ENCODE measurements at regions not wholly inside any gene's neighbourhood (a gene's known extent, or its start where the extent isn't known, plus 50 kb on each side); places are given as distances from the start of the nearest gene placed in this dataset.

DNA sequence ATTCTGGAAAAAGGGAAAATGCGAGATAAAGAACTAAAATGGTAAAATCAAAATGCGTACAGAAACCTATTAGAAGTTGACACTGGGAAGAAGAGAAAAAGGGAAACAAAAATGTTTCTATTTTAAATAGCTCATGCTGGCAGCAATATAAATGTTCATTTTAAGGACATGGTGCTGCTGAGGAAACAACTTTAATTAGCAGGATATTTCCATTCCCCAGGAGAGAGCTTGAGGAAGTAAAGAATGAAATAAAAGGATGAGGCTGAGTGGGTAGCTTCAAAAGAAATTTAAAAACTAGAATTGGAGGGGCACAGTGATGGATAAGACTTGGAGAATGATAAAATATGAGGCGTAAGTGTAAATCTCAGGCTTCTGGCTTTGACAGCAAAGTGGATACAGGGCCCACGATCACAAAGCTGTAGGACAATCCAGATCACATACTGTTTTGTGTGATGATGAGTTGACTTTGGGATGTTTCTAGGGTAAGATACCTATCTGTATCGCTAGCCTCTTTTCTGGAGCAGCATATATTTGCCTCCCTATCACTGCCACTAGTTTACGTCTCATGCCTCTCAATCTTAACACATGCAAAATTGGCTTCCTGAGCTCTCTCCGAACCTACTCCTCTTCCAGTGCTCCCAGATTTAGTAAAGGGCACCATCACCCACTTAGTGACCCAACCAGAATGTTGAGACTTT is 571.3 kb upstream of the MIR17HG start:
- H3K4me1 ChIP-seq (ENCODE audit: control insufficient read depth in 2 of 2, insufficient read depth in 2 of 2, low read length in 1 of 2), result no peaks in the 10 kb centered on the region
- H3K27me3 ChIP-seq (ENCODE audit: control insufficient read depth in 1 of 2, insufficient read depth in 2 of 2, low read length in 2 of 2), result no peaks in the 10 kb centered on the region
- no peaks in the 10 kb centered on the region for H3K36me3 ChIP-seq (ENCODE audit: control insufficient read depth in 2 of 2, insufficient read depth in 2 of 2, low read length in 1 of 2)
- no peak overlapping the region for H3K4me3 ChIP-seq (ENCODE audit: low read depth in 1 of 2, low read length in 2 of 2)
- 89% methylated on average over 7 of the region's 7 CpGs for WGBS, 2 donors
- no peaks in the 10 kb centered on the region for H3K9me3 ChIP-seq (ENCODE audit: control insufficient read depth in 2 of 2, insufficient read depth in 1 of 2, low read depth in 1 of 2, low read length in 1 of 2)
- H3K27ac ChIP-seq (ENCODE audit: low read depth in 2 of 2, low read length in 1 of 2), result no peak overlapping the region

DNA sequence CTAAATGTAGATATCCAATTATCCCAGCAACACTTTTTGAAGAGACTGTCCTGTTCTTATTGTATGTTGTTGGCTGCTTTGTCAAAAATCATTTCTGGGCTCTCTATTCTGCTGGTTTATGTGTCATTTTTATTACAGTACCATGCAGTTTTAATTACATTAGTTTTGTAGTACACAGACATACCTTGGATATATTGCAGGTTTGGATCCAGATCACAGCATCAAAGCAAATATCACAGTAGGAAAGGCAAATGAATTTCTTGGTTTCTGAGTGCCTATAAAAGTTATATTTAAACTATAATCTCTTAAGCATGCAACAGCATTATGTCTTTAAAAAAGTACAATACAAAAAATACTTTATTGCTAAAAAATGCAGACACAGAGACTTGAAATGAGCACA is 564.2 kb upstream of the MIR17HG start:
- H3K9me3 ChIP-seq (ENCODE audit: control insufficient read depth in 2 of 2, insufficient read depth in 1 of 2, low read depth in 1 of 2, low read length in 1 of 2), result no peaks in the 10 kb centered on the region
- no peaks in the 10 kb centered on the region for H3K36me3 ChIP-seq (ENCODE audit: control insufficient read depth in 2 of 2, insufficient read depth in 2 of 2, low read length in 1 of 2)
- no peaks in the 10 kb centered on the region for H3K4me1 ChIP-seq (ENCODE audit: control insufficient read depth in 2 of 2, insufficient read depth in 2 of 2, low read length in 1 of 2)
- no peak overlapping the region for H3K27ac ChIP-seq (ENCODE audit: low read depth in 2 of 2, low read length in 1 of 2)
- no peaks in the 10 kb centered on the region for H3K27me3 ChIP-seq (ENCODE audit: control insufficient read depth in 1 of 2, insufficient read depth in 2 of 2, low read length in 2 of 2)
- H3K4me3 ChIP-seq (ENCODE audit: low read depth in 1 of 2, low read length in 2 of 2), result no peak overlapping the region

DNA sequence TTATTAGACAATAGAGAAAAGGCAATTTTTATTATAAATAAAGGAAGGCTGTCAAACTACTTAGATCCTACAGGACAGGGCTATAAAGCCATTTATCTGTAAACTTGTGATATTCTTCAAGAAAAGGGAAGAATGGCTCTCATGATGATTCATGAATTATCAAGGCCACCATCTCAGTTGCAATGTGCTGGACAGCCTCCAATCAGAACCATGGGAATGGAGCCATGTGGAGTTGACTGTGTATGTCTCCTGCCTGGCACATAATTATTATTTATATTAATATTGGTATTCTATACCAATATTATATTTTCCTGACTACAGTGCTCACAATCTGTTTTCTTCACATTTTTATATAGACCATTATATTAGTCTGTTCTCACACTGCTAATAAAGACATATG is 560.5 kb upstream of the MIR17HG start:
- Histone ChIP-seq H3K36me3 (ENCODE audit: control insufficient read depth in 2 of 2, insufficient read depth in 2 of 2, low read length in 1 of 2) (no peaks in the 10 kb centered on the region), H3K4me1 (ENCODE audit: control insufficient read depth in 2 of 2, insufficient read depth in 2 of 2, low read length in 1 of 2) (no peaks in the 10 kb centered on the region), H3K4me3 (ENCODE audit: low read depth in 1 of 2, low read length in 2 of 2) (no peak overlapping the region), H3K9me3 (ENCODE audit: control insufficient read depth in 2 of 2, insufficient read depth in 1 of 2, low read depth in 1 of 2, low read length in 1 of 2) (no peaks in the 10 kb centered on the region), H3K27me3 (ENCODE audit: control insufficient read depth in 1 of 2, insufficient read depth in 2 of 2, low read length in 2 of 2) (no peaks in the 10 kb centered on the region), H3K27ac (ENCODE audit: low read depth in 2 of 2, low read length in 1 of 2) (no peak overlapping the region)

DNA sequence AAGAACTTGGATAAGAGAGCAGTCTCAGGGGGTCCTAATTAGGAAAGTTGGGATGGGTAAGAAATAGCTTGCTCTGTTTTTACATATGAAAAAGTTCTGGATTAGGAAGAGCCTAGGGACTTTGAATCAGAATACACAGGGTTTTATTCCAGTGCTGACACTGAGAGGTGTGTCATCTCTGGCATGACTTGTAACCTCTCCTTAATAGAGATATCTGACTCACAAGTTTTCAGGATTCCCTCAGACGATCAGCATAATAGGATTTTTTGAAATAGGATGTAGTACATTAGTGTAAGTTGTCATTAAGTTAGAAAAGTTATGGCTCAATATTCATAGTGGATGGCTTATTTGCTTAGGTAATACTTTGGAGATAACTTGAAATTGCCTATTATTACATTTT is 555.2 kb upstream of the MIR17HG start:
- Histone ChIP-seq H3K9me3 (ENCODE audit: control insufficient read depth in 2 of 2, insufficient read depth in 1 of 2, low read depth in 1 of 2, low read length in 1 of 2) (no peaks in the 10 kb centered on the region), H3K4me3 (ENCODE audit: low read depth in 1 of 2, low read length in 2 of 2) (no peak overlapping the region), H3K27ac (ENCODE audit: low read depth in 2 of 2, low read length in 1 of 2) (no peak overlapping the region), H3K36me3 (ENCODE audit: control insufficient read depth in 2 of 2, insufficient read depth in 2 of 2, low read length in 1 of 2) (no peaks in the 10 kb centered on the region), H3K27me3 (ENCODE audit: control insufficient read depth in 1 of 2, insufficient read depth in 2 of 2, low read length in 2 of 2) (no peaks in the 10 kb centered on the region), H3K4me1 (ENCODE audit: control insufficient read depth in 2 of 2, insufficient read depth in 2 of 2, low read length in 1 of 2) (no peaks in the 10 kb centered on the region)
- 46 to 69% methylated on average over 1 of the region's 1 CpG for WGBS, 2 donors

DNA sequence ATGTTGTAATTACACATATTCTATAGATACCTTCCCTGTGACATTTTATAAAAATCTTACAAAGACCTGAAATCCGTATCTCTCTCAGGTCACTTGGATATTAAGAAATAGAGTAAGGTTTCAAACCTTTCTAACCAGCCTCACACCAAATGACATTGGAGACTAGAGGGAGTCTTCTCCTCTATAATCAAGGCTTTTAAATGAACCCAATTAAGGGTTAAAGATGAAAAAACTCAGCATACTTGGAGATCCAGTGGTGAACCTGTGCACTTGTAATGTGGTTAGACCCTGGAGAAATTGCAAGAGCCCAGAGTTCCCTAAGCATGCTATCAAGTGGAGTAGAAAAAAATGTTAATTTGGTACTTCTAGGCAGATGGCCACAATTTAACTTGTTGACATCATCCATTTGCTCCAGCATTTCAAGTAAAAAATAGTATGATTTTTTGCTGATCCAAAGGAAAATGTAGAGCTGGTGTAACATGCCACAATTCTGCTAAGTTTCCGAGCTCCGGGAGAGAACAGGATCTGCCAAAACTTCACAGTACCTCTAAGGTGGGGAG is 554.1 kb upstream of the MIR17HG start:
- H3K9me3 ChIP-seq (ENCODE audit: control insufficient read depth in 2 of 2, insufficient read depth in 1 of 2, low read depth in 1 of 2, low read length in 1 of 2), result no peaks in the 10 kb centered on the region
- no peaks in the 10 kb centered on the region for H3K36me3 ChIP-seq (ENCODE audit: control insufficient read depth in 2 of 2, insufficient read depth in 2 of 2, low read length in 1 of 2)
- H3K4me3 ChIP-seq (ENCODE audit: low read depth in 1 of 2, low read length in 2 of 2), result no peak overlapping the region
- no peak overlapping the region for H3K27ac ChIP-seq (ENCODE audit: low read depth in 2 of 2, low read length in 1 of 2)
- no peaks in the 10 kb centered on the region for H3K4me1 ChIP-seq (ENCODE audit: control insufficient read depth in 2 of 2, insufficient read depth in 2 of 2, low read length in 1 of 2)
- 80% methylated on average over 3 of the region's 3 CpGs for WGBS, 2 donors
- no peaks in the 10 kb centered on the region for H3K27me3 ChIP-seq (ENCODE audit: control insufficient read depth in 1 of 2, insufficient read depth in 2 of 2, low read length in 2 of 2)

DNA sequence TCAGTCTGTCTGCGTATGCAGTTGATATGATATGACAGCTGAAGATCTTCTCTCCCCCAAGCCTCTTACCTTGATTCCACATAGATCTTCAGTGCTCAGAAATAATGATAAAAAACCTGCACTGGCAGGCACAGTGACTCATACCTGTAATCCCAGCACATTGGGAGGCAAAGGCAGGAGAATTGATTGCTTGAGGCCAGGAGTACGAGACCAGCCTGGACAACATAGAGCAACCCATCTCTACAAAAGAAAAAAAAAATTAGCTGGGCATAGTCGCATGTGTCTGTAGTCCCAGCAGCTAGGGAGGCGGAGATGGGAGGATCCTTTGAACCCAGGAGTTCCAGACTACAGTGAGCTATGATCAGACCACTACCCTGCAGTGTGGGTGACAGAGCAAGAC is 551.0 kb upstream of the MIR17HG start:
- 65 to 76% methylated on average over 4 of the region's 4 CpGs for WGBS, 2 donors
- H3K4me1 ChIP-seq (ENCODE audit: control insufficient read depth in 2 of 2, insufficient read depth in 2 of 2, low read length in 1 of 2), result no peaks in the 10 kb centered on the region
- no peak overlapping the region for H3K4me3 ChIP-seq (ENCODE audit: low read depth in 1 of 2, low read length in 2 of 2)

DNA sequence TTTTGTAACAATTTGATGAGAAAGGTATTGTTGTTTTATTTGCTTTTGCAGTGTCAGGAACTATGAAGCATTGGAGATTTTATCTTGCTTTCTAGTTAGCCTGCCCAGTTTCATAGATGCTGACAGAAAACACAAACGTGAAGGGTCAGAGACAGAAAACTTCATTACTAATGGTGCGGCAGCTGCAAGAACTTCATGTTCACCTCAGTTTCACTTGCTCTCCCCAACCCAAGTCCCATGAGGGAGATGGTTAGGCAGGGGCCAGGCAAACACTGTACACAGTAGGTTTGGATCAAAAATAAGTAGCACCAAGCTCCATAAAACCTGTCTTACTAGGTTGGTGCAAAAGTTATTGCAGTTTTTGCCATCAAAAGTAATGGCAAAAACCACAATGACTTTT is 550.2 kb upstream of the MIR17HG start:
- Histone ChIP-seq H3K9me3 (ENCODE audit: control insufficient read depth in 2 of 2, insufficient read depth in 1 of 2, low read depth in 1 of 2, low read length in 1 of 2) (no peaks in the 10 kb centered on the region), H3K27me3 (ENCODE audit: control insufficient read depth in 1 of 2, insufficient read depth in 2 of 2, low read length in 2 of 2) (no peaks in the 10 kb centered on the region), H3K4me1 (ENCODE audit: control insufficient read depth in 2 of 2, insufficient read depth in 2 of 2, low read length in 1 of 2) (no peaks in the 10 kb centered on the region), H3K4me3 (ENCODE audit: low read depth in 1 of 2, low read length in 2 of 2) (no peak overlapping the region), H3K27ac (ENCODE audit: low read depth in 2 of 2, low read length in 1 of 2) (no peak overlapping the region), H3K36me3 (ENCODE audit: control insufficient read depth in 2 of 2, insufficient read depth in 2 of 2, low read length in 1 of 2) (no peaks in the 10 kb centered on the region)
- WGBS, 2 donors, result 80 to 84% methylated on average over 2 of the region's 2 CpGs

More for the DNA sequence above, 551.0 kb upstream of the MIR17HG start:
- Histone ChIP-seq H3K9me3 (ENCODE audit: control insufficient read depth in 2 of 2, insufficient read depth in 1 of 2, low read depth in 1 of 2, low read length in 1 of 2) (no peaks in the 10 kb centered on the region), H3K36me3 (ENCODE audit: control insufficient read depth in 2 of 2, insufficient read depth in 2 of 2, low read length in 1 of 2) (no peaks in the 10 kb centered on the region), H3K27ac (ENCODE audit: low read depth in 2 of 2, low read length in 1 of 2) (no peak overlapping the region), H3K27me3 (ENCODE audit: control insufficient read depth in 1 of 2, insufficient read depth in 2 of 2, low read length in 2 of 2) (no peaks in the 10 kb centered on the region)

DNA sequence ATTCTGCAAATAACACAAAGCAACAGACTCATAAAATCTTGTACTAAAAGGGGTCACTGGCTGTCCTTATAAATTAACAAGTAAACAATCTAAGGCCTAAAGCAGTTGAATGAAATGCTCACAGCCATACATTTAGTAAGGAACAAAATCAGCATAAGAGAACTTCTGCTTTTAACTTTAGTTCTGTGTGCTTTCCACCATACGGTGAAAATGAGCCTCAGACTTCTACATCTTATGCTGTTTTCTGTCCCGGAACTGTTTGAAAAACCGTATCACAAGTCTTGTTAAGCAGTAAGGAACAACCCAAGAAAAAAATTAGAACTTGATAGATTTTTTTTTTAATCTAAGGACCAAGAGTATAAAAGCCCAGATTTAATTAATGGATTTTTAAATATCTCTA is 549.1 kb upstream of the MIR17HG start:
- Histone ChIP-seq H3K4me1 (ENCODE audit: control insufficient read depth in 2 of 2, insufficient read depth in 2 of 2, low read length in 1 of 2) (no peaks in the 10 kb centered on the region), H3K9me3 (ENCODE audit: control insufficient read depth in 2 of 2, insufficient read depth in 1 of 2, low read depth in 1 of 2, low read length in 1 of 2) (no peaks in the 10 kb centered on the region), H3K27ac (ENCODE audit: low read depth in 2 of 2, low read length in 1 of 2) (no peak overlapping the region), H3K27me3 (ENCODE audit: control insufficient read depth in 1 of 2, insufficient read depth in 2 of 2, low read length in 2 of 2) (no peaks in the 10 kb centered on the region), H3K4me3 (ENCODE audit: low read depth in 1 of 2, low read length in 2 of 2) (no peak overlapping the region), H3K36me3 (ENCODE audit: control insufficient read depth in 2 of 2, insufficient read depth in 2 of 2, low read length in 1 of 2) (no peaks in the 10 kb centered on the region)
- WGBS, 2 donors, result 51 to 54% methylated on average over 3 of the region's 3 CpGs

DNA sequence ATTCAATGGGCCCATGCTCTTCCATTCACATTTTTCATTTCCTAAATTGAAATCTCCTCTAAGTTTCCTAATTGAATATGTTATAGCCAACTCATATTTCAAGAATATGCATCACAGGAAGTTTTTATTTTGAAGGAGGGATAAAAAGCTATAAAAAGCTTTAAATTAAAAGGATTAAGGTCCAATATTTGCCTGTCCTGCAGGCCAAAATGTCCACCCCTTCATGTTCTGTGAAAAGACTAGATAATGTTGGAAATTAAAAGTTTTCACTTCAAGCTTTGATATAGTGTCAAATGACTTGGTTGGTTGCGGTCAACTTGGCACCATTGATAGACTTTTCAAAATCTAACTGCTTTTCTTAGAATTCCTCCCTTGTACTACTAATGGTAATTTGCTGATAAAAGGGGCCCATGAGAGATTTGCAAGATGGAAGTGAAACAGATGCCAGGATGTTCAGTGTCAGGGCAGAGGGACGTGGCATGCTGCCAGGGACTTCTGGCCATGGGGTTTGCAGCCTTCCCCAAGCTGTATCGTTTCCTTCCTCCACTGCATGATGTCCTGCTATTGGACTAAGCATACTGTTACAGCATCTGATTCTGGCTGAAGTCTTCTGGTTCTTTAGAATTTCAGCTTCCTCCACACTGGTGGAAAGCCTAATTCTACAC is 547.3 kb upstream of the MIR17HG start:
- H3K4me1 ChIP-seq (ENCODE audit: control insufficient read depth in 2 of 2, insufficient read depth in 2 of 2, low read length in 1 of 2), result no peaks in the 10 kb centered on the region
- WGBS, 2 donors, result 23 to 38% methylated on average over 3 of the region's 3 CpGs
- H3K9me3 ChIP-seq (ENCODE audit: control insufficient read depth in 2 of 2, insufficient read depth in 1 of 2, low read depth in 1 of 2, low read length in 1 of 2), result no peaks in the 10 kb centered on the region
- no peaks in the 10 kb centered on the region for H3K36me3 ChIP-seq (ENCODE audit: control insufficient read depth in 2 of 2, insufficient read depth in 2 of 2, low read length in 1 of 2)
- no peak overlapping the region for H3K27ac ChIP-seq (ENCODE audit: low read depth in 2 of 2, low read length in 1 of 2)
- H3K27me3 ChIP-seq (ENCODE audit: control insufficient read depth in 1 of 2, insufficient read depth in 2 of 2, low read length in 2 of 2), result no peaks in the 10 kb centered on the region
- H3K4me3 ChIP-seq (ENCODE audit: low read depth in 1 of 2, low read length in 2 of 2), result no peak overlapping the region

DNA sequence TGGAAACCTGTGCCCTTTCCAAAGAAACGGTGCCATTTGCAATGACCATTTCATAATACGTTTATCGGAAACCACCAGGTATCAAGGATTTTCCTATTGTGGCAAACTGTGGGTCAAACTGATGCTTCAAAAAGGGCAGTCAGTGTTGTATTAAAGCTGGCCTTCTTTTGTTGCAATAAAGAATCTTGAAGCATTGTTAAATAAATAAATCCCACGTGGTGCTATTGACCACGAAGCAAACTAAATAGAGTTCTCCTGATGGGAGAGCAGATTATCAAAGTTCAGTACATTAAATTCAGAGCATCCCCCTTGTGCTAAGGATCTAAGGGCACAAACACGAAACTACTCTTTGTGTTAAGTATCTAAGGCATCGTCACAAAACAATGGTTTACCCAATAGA is 545.9 kb upstream of the MIR17HG start:
- Histone ChIP-seq H3K4me3 (ENCODE audit: low read depth in 1 of 2, low read length in 2 of 2) (no peak overlapping the region), H3K36me3 (ENCODE audit: control insufficient read depth in 2 of 2, insufficient read depth in 2 of 2, low read length in 1 of 2) (no peaks in the 10 kb centered on the region), H3K27ac (ENCODE audit: low read depth in 2 of 2, low read length in 1 of 2) (no peak overlapping the region), H3K4me1 (ENCODE audit: control insufficient read depth in 2 of 2, insufficient read depth in 2 of 2, low read length in 1 of 2) (no peaks in the 10 kb centered on the region), H3K27me3 (ENCODE audit: control insufficient read depth in 1 of 2, insufficient read depth in 2 of 2, low read length in 2 of 2) (no peaks in the 10 kb centered on the region), H3K9me3 (ENCODE audit: control insufficient read depth in 2 of 2, insufficient read depth in 1 of 2, low read depth in 1 of 2, low read length in 1 of 2) (no peaks in the 10 kb centered on the region)
- 69 to 76% methylated on average over 7 of the region's 7 CpGs for WGBS, 2 donors

Data from esophagus (tissue), 2 donors.